GM03348 (cell line): ENCODE measurements at regions not wholly inside any gene's neighbourhood (a gene's known extent, or its start where the extent isn't known, plus 50 kb on each side); places are given as distances from the start of the nearest gene placed in this dataset.
"Not testable (repeated sequence)": the region's sequence is repeated elsewhere in the genome, so short reads cannot be mapped to it uniquely, and the experiment has no call there.

Source experiments
- DNase-seq: peaks from one replicate; pipeline ENCODE4 v3.0.0; 2012; ENCODE audit warnings: low spot score

DNA sequence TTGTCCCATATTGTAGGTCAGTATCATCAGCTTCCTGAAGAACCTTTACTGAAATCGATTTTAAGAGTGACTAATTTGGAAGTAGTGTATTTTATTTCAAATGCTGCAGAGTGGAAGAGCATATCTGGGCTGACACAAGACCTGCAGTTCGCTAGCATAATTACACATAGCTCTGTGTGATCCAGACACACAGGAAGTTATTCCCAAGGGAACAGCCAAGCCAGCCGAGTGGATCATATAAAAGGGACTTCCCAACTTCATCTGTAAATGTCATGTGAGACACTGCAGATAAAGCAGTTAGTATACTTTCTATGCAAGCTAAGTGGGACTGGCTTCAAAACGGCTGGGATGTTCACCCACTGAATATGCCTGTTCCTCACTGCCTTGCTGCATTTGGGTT is 760.4 kb downstream of the SLITRK1 start:
- DNase-seq, result no peak

DNA sequence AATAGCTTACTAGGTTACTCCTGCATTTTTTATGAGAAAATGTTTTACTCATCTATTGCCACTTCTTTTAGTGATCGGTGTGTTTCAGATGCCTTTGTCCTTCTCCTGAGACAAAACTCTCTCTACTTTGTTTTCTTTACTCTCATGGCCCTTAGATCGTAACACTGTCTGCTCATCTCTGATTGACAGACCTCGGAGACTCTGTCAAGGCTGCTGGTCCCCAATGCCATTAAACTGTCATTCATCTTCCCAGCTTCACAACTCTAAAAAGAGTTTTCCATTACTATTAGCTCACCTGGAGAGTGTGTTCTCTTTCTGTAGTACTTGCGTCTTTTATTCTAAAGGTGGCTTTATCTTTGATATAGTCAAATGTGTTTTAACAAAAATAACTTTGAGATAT is 765.2 kb downstream of the SLITRK1 start:
- DNase-seq, result no peak

DNA sequence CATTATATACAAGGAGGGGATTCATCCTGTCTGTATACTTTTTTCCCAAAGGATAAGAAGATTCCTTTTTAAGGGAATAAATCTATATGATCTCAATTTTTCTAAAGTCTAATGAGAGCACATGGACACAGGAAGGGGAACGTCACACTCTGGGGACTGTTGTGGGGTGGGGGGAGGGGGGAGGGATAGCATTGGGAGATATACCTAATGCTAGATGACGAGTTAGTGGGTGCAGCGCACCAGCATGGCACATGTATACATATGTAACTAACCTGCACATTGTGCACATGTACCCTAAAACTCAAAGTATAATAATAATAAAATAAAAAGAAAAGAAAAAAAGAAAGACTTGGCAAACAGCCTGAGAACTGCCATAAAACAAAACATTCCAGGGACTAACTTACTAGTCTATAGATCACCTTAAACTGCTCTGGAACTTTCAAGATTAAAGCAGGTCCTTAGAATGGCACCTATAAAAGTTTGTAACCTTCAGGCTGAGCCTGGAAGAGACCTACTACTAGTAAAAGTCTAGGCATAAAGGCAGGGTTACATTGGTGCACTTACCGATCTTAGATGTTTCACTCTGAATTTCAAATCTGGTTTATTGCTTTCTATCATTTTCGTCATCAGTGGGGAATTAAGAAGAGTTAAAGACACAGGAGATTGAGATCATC is 780.6 kb downstream of the SLITRK1 start:
- not testable (repeated sequence) for DNase-seq

DNA sequence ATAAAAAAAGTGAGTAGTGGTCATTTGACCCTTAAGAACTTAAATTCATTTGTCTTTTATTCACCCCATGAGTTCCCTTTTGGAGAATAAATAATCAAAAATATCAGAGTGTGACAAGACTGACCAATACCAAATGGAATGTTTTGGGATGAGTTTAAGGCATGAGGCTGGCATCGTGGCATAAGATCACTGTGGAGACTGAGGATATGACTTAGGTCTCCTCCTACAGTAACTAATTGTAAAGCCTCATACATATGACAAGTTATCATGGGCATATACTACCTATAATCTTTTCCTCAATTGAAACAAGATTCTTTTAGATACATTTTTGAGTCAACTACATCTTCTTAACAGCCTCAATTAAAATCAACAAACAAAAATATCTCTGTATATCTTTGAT is 782.0 kb downstream of the SLITRK1 start:
- peak; percentile 1 for DNase-seq

DNA sequence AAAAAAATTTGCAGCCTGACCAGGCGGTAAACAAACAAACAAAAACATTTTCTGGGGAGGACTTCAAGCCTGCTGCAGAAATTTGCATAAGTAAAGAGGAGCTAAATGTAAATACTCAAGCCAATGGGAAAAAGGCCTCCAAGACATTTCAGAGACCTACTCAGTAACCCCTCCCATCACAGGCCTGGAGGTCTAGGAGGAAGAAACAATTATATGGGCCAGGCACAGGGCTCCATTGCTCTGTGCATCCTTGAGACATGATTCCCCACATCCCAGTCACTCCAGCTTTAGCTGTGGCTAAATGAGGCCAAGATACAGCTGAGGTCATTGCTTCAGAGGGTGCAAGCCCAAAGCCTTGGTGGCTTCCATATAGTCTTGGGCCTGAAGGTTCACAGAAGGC is 793.4 kb downstream of the SLITRK1 start:
- no peak for DNase-seq

DNA sequence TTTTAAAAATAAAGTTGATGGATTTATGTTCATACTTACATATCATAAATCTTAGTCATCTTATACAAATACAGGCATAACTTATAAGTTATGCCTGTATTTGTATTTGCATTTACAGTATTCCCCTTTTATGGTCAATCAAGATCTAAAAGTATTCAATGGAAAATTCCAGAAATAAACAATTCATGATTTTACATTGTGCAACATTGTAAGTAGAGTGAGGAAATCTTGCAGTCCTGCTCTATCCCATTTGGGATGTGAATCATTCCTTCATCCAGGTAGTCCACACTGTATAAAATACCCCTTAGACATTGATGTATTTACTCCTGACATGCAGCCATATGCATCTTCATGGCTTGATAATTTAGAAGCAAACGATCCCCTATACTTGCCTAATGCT is 795.3 kb downstream of the SLITRK1 start:
- DNase-seq, result no peak

DNA sequence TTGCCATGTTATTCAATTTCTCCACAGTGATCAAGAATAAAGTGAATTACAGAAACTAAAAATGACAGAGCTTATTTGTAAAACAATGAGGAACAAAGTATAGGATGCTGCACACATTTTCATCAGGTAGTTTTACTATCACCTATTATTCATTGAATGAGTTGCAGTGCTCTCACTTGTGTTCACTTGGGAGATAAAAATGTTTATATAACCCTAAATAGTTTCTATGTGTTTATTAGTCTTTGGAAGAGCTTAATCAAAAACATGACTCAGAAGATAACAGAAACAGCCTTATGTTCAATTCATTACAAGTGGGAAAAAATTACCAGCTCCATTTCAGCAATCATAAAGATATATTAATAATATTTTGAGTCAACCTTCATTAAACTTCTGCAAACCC is 796.2 kb downstream of the SLITRK1 start:
- no peak for DNase-seq

DNA sequence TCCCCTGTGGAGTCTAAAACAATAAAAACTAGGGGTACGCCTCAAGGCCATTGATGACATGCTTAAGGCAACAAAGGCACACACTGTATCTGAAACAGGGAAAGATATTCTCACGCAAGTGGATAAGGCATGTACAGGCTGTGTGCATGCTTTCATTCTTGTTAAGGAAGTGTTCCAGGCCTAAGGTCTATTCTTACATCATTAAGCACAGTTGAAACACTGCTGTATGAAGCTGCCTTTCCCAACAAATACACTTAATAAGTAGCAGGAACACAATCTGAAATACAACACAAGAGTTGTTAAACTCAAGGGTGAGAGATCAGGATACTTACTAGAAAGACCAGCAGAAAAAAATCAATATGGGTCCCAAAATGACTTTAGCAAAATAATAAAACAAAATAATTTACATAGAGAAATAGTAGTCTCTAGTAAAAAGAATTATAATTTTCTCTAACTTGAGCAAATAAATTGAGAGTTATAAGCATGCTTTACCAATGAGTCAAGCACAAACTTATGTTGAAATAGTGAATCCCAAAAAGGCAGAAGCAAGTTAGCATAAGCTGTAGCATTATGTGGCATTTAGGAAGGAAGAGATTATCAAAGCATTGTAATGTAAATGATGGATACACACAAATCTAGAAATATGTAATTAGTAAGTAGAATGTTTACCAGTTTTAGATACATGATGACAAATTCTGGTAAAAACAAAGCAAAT is 796.9 kb downstream of the SLITRK1 start:
- peak; percentile 9 for DNase-seq

DNA sequence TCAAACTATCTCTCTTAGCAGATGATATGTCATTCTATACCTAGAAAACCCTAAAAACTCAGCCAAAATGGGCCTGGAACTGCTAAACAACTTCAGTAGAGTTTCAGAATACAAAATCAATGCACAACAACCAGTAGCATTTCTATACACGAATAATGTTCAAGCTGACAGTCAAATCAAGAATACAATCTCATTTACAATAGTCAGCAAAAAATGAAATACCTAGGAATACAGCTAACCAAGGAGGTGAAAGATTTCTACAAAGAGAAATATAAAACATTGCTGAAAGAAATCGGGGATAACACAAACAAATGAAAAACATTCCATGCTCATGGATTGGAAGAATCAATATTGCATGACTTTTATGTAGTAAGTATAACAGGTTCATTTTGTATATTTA is 804.8 kb downstream of the SLITRK1 start:
- DNase-seq, result no peak

DNA sequence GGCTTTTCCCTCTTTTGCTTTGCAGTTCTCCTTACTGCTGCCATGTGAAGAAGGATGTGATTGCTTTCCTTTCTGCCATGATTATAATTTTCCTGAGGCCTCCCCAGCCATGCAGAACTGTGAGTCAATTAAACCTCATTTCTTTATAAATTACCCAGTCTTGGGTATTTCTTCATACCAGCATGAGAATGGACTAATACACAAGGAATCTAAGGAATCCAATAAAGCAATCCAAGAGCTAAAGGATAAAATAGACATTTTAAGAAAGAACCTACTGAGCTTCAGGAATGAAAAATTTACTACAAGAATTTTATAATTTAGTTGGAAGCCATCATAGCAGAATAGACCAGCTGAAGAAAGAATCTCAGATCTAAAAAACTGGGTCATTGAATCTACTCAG is 808.3 kb downstream of the SLITRK1 start:
- DNase-seq, result peak; percentile 21

DNA sequence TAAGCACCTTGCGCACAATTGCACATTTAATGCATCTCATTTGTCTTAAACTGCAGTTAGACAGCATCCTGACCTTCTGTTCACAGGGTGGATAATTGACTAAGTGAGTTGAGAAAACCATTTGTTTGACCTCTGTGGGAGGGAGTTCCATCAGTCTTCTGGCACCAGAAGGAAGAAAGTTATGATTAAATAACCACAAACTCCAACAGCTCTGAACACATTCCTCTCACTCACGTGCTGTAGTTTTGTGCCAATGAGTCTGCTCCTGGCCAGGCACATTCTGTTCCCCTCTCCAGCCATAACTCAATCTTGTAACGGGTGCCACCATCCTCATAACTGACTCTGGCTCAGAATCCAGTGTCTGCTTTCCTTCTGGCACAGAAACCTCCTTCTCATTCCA is 817.2 kb downstream of the SLITRK1 start:
- peak; percentile 50 for DNase-seq

DNA sequence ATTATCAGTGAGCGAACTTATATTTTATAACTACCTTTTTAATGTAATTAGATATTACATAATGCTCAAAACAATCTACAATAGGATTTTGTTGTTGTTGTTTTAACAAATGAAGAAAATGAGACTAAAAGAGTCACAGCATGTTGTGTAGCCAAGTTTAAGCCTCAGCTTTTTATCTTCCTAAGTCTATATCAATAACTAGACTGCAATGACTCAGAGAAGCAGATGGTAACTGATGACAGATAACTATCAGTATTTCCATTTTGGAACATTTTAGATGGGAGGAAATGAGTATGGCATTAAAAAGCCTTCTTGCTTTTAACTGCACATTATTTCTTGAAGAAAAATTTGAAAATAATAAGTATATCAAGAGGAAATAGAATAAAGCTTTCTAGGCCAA is 825.2 kb downstream of the SLITRK1 start:
- DNase-seq, result peak; percentile 20

DNA sequence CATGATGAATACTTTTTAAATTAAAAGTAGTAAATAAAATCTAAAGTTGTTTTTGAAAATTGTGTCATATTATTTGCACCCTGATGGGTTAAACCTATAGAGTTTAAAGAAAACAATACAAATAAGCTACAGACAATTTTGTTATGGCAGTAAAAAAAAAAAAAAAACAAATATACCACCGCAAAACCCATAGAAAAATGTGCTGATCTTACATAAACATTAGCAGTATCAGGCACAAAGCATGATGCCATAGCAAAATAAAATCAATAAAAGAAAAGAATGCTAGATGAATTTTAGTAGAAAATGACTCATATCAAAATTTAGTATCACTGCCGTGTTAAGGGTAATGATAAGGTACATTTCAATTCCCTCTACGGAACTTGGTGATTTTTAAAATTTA is 826.0 kb downstream of the SLITRK1 start:
- DNase-seq, result no peak

DNA sequence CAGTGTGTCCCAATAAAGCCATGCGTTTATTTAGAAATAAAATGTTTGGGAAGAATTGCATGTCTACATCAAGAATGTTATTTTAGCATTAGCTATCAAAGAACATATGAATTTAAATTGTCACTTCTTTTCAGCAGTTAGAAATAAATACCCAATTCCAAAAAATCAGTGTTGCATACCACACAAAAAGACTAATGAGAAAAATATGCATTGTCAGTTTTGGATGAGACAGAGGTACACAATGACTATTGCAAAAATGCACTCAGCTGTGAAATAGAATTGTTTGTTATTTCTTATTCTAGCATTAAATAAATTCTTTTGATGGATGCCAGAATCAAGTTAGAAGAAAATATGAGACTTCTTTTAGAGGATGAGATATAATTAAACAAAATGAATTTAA is 833.9 kb downstream of the SLITRK1 start:
- peak; percentile 55 for DNase-seq

DNA sequence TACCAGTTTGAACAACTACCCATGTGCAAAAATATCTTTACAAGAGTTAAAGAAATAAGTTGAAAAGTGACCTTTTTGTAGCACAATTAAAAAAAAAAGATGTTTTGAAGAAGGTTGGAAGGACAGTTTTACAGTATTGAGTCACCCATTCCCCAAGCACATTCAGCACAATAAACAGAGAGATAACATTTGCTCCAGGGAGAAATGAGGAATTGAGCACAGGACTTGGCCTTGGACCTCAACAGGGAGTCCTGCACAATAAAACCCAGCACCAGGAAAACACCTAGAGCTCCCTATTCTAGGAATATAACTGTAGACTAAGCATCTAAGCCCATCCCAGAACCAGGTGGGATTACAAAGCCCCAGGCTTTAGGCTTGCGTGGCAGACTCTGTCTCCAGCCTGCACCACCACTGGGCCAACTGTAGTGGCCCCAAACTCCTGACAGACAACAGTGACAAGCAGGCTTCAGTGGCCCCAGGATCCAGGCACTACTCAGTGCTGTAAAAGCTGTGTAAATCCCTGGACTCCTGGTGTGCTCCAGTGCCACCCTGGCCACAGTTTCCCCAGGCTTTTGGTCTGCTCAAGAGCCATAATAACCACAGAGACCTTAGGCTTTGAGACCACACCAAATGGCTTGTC is 857.2 kb downstream of the SLITRK1 start:
- DNase-seq, result no peak

DNA sequence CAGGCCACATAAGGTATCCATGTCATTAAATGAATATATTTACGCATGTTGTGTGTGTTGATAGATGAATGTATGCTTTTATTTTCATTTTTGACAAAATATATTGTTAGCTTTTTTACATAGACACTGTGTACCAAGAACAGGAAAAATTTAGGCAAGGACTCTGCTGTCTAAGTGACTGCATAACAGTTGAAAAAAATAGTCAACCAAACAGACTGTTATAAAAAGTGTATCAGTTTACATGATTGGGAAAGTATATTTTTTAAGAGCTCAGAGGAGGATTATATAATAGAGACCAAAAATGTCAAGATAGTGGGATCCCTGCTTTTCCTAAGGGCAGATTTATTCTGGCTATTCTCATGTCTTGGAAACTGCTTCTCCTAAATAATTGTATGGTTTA is 858.0 kb downstream of the SLITRK1 start:
- peak; percentile 9 for DNase-seq

DNA sequence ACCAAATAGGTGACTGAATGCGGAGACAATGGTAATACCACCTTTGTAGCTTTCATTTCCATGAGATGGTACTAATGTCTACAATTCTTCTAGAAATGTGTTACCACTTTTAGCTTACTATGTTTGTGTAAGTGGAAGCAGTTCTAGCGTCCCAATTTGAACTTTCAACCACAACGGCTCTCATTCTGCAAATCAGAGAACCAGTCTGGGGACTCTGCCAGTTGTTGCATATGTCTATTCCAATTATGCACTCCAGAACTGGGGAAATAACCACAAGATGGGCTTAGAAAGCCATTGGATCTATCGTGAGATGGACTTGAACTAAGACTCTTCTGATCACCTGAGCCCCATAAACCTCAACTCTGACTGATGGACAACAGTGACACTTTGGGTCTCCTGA is 862.3 kb downstream of the SLITRK1 start:
- DNase-seq, result no peak

DNA sequence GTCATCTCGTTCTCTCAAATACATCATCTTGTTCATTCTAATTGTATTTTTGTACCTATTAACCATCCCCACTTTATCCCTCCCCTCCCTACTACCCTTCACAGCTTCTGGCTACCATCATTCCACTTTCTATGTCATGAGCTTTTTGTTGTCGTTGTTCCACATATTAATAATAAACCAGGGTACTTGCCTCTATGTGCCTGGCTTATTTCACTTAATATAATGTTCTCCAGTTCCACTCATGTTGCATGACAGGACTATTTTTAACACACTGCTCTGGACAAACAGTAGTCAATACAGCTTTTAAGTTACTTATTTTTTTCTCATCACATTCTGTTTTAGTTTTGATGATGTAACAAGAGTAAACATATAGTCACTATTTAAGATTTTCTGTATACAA is 872.3 kb downstream of the SLITRK1 start:
- no peak for DNase-seq

DNA sequence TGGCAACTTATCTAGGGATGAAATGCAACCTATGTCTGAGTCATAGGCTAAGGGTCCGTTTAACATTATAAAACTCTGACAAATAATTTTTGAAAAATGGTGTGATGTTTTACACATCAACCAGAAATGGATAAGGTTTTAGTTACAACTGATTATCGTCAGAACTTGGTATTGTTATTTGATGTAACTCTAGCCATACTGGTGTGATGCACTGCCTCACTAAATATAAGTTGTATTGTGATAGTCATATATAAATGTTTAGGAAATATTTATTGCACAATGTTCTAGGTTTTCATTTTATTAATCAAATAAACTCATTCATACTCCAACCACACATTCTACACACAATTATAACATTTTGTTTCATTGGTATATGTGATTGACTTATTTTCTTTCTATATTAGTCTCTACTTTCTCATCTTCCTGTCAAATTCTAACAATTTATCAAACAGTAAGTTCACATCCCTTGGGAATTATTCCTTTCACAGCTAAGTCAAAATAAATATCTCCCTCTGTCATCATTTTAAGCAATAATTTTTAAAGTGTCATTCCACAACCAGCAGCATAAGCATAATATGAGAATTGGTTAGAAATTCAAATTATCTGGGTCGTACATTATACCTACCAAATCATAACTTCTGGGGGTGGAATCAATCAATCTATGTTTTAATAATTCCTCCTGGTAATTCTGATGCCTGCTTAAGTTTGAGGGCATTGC is 873.9 kb downstream of the SLITRK1 start:
- DNase-seq, result no peak

DNA sequence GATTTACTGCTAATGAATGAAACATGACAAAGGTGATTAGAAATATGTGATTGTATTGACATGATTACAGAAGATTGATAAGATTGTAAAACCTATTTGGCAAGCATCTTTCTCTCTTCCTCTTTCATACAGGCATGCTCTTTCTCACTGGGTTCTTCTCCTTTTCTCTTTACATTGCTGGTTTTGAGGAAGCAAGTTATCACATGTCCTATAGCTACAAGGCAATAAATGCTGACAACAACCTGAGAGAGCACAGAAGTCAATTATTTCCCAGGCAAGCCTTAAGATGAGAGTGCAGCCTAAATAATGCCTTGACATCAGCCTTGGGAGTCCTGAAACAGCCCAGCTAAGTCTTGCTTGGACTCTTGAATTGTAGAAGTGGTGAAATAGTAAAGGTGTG is 875.0 kb downstream of the SLITRK1 start:
- no peak for DNase-seq

DNA sequence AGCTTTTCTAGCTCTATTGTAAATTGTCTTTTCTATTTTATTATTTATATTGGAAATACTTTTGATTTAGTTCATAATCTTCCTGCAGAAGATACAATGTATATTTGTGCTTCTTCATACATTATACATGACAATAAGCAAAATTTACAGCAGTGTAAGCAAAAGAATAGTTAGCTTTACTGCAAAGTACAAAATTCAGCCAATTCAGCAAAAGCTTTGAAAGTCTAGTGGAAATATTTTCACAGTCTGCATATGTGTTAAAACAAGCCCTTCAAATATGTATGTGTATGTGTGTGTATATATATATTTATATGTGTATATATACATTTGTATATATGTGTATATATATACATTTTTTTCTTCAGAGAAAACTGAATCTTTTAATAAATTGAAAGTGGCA is 879.1 kb downstream of the SLITRK1 start:
- DNase-seq, result no peak

DNA sequence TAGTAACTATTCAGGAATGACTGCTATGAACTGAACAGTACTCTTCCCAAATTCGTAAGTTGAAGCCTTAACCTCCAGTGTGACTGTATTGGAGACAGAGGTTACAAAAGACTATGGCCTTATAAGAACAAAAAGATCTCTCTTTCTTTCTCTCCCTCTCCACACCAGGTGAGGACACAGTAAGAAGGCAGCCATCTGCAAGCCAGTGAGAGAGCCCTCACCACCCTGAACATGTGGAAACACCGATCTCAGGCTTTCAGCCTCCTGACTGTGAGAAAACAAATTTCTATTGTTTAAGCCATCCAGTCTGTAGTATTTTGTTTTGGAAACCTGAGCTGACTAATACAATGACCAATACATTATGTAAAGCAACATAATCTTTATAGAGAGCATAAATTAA is 888.9 kb downstream of the SLITRK1 start:
- no peak for DNase-seq

DNA sequence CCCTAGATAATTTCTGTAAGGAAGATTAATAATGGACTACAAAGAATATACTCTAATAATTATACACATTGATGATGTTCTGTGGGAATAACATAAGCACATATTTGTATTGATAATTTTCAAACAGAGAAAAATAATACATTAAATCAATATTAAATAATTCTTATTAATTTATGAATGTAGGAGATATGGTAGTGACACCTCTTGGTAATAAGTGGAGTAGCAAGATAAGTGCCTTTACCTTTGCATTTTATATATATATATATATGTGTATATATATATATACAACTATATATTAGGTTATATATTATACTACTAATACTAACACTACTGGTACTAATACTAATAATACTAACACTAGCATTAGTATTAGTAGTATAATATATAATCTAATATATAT is 905.8 kb downstream of the SLITRK1 start:
- DNase-seq, result no peak
